ENCODE measurements at regions not wholly inside any gene's neighbourhood (a gene's known extent, or its start where the extent isn't known, plus 50 kb on each side); places are given as distances from the start of the nearest gene placed in this dataset.
"Not testable (repeated sequence)": the region's sequence is repeated elsewhere in the genome, so short reads cannot be mapped to it uniquely, and the experiment has no call there.

DNA sequence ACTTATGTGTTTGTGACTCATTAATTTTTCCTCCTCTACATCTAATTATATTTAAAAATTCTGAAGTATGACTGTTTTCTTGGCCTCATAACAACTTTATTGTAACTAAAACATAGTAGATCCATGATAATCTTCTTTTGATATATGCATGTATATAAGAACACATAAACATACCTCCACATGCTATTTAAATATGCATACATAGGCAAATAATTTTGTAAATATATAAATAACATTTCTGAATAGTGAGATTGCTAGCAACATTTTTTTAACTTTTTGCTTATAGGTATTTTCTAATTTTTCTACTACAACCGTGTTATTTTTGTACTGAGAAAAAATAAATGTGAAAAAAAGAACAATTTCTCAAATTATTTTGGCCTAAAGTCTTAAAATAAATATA is 627.6 kb downstream of the HTR1B start:
- DNase-seq: no peak

DNA sequence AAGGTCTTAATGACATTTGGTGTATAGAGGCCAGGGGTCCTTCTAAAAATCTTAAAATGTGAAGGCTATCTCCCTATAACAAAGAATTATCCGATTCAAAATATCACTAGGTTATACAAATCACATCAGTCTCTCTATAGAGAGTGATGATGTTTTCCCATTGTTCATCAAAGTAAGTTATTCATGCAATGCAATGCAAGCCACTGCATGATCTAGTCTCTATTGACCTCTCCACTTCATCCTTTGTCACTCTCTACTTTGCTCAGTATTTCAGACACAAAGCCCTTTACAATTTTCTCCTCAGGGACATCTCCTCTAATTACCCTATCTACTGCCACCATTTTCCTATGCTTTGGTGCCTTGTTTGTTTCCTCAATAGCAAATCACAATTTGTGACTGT is 628.0 kb downstream of the HTR1B start:
- no peak for DNase-seq

DNA sequence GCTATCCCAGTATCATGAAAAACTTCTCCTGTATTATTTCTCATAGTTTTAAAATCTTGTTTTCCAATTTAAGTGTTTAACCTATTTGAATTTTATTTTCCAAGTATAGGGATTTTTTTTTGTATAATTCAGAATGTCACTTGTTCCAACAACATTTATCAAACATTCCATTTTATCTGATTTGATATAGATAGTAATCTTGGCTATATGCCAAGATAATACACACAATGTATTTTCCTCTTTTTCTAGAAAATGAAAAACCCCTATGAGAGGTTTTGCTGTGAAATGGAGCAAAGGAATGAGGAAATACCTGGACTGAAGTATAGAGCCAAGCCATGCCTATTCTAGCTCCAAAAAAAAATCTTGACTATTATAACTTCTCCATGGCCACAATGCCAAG is 628.9 kb downstream of the HTR1B start:
- no peak for DNase-seq

DNA sequence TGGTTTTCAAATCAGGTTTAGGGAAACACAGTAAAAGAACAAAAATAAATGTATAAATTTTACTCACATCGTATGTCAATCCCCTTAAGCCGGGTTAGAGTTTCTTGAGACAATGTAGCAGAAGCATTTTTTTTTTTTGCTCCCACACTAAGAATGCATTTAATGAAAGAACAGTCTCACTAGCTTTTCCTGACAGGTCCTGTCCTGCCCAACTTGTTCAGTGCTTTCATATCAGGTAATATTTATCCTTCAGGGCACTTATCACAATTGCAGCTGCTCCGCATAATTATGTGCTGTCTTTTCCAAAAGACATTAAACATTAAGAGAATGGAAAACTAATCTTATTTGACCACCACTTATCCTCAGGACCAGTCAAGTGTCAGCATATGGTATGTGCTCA is 632.0 kb downstream of the HTR1B start:
- peak; percentile 2 for DNase-seq

DNA sequence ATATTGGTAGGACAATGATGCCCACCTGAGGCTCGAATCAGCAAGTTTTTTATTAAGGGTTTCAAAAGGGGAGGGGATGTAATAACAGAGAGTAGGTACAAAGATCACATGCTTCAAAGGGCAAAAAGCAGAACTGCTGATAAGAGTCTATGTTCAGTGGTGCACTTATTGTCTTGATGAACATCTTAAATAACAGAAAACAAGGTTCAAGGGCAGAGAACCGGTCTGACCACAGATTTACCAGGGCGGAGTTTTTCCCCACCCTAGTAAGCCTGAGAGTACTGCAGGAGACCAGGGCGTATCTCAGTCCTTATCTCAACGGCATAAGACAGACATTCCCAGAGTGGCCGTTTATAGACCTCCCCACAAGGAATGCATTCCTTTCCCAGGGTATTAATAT is 639.7 kb downstream of the HTR1B start:
- not testable (repeated sequence) for DNase-seq

DNA sequence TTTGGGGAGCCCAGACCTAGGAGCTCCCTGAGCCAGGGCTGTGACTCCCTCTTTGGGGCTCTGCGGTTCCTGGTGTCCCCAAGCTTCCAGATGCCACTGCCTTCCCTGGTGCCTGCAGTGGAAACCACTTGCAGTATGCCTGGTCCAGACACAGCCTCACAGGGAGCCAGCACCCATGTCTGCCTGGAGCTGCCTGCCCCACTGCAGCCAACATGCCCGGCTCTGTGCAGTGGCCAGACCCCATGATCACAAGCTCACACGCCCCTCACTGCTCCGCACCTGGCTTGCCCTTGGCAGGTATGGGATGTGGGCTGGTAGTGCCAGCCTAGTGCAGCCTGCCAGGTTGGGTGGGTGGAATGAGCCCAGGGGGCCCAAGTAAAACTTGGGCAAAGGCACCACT is 644.8 kb downstream of the HTR1B start:
- DNase-seq: no peak

DNA sequence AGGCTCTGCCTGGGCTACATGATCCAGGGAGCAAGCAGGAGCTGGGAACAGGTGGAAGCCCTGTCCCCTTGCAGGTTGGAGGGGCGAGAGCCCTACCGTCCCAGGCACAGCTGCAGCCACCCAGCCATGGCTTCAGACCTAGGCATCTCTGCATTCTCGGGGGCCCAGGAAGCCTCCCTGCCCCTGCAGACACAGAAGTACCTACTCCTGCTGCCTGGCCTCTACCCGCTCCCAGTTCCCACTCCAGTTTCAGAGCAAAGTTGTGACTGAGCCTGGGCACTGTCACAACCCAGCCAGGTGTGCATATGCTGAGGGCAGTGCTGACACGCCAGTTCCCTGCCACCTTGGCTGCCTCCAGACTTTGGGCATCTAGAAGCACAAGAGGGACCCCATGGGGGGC is 645.9 kb downstream of the HTR1B start:
- DNase-seq: no peak

DNA sequence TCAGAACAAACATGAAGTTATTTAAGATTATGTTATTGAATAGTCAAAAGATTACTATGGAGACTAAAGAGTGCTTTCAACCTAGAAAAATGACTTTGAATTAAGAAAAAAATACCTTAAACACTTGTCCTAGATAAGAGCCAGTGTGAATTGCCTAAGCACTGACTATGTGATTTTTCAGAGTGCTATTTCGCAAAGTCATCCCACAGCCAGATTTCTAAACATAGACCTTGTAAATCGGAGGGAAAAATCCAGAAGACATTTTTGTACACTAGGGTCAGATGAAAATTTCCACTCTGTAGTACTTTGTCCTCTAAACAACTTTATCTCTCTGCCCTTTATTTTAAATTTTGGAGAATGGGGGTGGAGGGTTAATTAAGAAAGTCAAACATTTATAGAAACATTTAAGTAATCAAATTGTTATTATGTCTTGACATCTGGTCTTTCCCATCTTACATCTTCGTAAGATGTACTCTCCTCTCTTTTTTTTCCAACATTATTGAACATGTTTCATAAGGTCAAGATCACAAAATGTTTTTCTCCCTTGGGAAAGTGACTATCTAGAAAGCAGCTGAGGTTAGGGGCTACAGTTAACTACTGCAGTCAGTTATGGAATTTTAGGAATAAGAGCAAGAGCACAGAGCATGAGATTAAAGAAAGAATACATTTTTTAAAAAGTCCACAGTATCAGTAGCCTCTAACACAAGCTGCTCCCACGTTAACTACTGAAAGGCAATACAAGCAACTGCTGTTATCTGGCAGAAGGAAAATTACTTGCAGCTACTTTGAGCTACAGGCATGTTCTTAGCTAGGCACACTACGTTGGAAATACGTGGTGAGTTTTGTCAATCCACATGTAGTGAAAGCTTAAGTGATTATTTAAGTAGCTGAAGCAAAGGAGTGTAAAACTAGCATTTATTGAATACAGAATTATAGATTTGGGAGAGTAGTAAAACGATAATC is 648.5 kb downstream of the HTR1B start:
- no peak for DNase-seq

DNA sequence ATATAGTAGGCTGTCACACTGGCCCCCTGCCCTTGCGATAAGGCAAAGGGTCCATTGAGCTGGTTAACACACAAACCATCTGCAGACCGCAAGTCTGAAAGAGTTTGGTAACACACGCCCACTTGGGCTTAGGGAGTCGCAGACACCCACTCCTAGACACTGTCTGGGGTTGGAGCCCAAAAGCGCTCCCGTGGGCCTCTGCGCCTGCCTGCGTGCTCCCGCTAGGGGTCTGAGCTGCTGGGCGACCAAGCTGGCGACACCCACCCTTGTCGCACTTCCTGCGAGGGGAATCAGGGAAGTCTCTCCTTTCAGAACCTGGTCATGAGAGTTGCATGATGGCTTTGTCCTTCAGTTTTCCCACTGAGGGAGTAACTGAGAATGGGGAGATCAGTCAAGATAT is 653.0 kb downstream of the HTR1B start:
- DNase-seq: no peak

DNA sequence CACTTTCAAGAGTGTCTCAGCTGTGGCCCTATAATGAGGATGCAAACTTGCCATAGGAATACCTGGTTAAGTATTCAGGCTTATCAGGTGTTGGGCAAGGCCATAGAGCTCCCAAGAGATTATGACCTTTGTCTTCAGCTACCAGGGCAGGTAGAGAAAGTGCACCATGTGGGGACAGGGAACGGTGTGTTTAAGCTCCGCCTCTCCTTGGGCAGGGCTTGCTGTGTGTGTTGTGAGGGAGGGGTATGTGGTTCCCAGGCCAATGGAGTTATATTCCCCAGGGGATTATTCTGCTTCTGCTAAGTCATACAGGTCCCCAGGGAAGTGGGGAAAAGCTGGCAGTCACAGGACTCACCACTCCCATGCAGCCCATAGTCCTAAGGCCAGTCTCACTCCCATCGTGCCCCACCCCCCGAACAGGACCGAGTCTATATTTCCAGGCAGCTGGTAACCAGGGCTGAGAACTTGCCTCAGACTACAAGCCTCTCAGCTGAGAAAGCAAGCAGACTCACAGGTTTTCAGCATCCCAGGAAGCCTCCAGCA is 660.2 kb downstream of the HTR1B start:
- no peak for DNase-seq

DNA sequence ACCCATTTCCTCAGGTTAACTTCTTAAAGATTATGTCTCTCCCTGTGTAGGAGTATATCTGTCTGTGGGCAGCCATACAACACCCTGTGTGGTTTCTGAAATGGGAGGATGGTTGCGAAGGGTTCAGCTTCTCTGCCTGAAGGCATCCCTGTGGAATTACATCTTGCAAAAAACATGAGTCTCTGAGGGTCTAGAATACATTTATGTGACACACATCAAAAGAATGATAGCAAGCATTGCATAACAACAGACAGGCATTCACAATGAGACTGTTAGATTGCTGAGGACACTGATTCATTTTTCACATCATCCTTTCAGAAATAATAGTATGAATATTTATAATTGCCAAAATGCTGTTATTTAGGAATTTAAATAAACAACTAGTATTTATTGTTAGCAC is 670.9 kb downstream of the HTR1B start:
- no peak for DNase-seq

DNA sequence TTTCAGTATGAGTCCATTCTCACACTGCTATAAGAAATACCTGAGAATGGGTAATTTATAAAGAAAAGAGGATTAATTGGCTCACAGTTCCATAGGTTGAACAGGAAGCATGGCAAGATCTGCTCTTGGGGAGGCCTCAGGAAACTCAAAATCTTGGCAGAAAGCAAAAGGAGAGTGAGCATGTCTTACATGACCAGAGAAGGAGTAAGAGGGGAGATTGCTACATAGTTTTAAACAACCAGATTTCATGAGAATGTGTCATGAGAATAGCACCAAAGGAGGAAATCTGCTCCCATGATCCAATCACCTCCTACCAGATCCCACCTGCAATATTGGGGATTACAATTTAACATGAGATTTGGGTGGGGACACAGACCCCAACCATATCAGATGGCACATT is 672.4 kb downstream of the HTR1B start:
- no peak for DNase-seq

DNA sequence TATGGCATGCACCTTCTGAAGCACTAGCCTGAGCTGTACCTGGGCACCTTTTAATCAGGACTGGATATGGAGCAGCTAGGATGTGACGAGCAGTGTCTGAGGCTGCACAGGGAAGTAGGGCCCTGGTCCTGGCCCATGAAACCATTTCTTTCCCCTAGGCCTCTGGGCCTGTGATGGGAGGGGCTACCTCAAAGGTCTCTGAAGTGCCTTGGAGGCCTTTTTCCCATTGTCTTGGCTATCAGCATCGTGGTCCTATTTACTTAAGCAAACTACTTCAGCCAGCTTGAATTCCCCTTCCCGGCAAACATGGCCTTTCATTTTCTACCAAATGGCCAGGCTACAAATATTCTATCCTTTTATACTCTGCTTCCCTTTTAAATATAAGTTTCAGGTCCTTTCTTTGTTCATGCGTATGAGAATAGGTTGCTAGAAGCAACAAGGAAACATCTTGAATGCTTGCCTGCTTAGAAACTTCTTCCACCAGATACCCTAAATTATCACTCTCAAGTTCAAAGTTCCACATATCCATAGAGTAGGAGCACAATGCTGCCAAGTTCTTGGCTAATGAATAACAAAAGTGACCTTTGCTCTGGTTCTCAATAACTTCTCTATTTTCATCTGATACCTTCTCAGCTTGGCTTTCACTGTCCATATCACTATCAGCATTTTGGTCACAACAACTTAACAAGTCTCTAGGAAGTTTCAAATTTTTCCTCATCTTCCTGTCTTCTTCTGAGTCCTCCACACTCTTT is 673.1 kb downstream of the HTR1B start:
- DNase-seq: no peak

DNA sequence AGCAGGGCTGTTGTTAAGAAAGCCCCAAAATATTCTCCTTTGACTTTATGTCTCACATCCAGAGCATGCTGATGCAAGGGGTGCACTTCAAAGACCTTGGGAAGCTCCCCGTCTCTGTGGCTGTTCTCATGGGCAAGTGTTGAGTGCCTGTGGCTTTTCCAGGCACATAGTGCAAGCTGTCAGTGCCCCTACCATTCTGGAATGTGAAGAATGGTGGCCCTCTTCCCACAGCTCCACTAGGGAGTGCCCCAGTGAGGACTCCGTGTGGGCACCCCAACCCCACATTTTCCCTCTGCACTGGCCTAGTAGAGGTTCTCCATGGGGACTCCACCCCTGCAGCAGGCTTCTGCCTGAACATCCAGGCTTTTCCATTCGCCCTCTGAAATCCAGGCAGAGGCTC is 673.7 kb downstream of the HTR1B start:
- DNase-seq: no peak

DNA sequence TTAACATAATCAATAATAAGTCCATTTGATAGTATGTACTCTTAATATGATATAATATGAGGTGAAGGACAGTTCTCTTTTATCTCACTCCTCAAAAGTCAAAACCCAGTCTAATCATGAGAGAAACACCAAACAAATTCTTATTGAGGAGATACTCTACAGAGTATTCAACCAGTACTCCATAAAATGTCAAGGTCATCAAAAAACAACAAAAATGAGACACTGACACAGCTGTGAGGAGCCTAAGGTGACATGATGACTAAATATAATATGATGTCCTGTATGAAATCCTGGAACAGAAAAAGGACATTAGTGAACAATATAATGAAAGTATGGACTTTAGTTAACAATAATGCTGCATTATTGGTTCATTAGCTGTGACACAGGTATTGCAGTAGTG is 675.1 kb downstream of the HTR1B start:
- no peak for DNase-seq

DNA sequence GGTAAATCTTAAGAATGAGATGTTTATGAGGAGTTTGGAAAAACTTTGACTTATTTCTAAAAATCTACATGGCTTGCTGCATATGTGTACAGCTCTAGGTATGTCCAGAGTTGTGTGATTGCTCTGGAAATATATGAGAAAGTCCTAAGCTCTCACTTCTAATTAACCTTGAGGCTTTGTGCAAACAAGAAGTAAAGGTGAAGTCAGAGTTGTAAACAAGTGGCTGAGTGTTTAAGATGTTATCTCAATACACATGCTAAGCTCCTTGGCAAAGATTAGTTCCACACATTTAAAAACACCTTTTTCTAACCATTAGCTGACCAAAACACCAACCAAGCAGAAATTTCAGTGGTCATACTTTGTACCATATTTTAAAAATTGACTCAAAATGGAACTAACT is 684.2 kb downstream of the HTR1B start:
- DNase-seq: no peak

DNA sequence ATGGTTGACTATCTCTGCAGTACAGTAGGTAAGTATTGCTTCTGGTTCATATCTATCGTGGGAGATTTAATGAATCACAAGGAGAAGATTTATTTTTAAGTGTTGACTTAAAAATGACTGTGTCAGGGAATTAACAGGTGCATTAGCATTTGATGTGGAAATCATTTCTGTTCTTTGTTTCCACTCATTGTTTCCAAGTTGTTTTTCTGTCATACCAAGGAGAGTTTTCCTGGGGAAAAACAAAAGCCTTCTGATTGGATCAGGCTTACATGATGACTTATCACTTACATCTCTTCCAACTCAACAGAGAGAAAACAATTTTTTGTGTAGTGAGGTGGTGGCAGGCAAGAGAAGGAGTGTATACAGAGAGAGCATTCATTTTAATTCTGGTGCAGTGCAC is 686.4 kb downstream of the HTR1B start:
- DNase-seq: no peak

DNA sequence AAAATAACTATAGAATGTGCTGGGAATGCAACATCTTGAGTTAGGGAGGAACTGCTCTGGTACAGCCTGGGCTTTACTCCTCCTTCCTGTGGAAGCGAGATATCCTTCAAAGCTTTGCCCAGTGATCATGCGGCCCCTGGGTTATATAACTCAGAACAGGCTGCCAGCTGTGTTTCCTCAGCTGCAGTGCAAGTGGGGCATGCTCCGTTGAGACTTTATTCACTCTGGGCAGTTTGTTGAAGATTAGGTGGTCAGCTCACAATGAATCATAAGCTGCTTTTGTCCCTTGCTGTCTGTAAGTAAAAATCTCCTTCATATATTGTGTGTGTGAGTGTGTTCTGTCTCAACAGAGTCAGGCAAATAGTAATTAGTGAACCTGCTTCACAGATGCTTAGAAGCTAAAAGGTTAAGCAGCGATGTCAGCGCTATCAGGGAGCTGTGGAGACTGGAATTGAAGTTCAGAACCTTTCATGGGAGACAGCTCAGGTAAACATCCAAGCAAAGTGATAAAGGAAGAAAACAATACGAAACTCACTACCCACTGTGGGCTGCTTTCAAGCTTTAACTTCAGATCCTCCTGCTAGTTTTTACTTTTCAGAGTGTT is 688.4 kb downstream of the HTR1B start:
- peak; percentile 51 for DNase-seq

DNA sequence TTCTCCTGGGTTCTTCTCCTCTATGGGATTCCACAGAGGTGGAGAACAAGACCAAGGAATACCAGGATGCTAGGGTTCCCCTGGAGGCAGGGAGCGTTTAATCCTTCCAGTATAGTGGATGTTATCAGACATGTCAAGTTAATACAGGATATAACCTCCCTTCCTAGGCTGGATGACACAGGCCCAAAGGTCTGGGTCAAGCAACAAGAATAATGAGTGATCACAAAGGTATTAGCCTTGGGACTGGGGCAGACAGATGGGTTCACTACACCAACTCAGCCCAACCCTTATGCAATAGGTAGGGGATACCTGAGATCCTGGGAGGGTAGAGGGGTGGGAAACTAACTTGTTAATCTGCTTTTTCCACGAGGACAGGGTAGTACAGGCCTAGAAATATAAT is 690.3 kb downstream of the HTR1B start:
- no peak for DNase-seq

DNA sequence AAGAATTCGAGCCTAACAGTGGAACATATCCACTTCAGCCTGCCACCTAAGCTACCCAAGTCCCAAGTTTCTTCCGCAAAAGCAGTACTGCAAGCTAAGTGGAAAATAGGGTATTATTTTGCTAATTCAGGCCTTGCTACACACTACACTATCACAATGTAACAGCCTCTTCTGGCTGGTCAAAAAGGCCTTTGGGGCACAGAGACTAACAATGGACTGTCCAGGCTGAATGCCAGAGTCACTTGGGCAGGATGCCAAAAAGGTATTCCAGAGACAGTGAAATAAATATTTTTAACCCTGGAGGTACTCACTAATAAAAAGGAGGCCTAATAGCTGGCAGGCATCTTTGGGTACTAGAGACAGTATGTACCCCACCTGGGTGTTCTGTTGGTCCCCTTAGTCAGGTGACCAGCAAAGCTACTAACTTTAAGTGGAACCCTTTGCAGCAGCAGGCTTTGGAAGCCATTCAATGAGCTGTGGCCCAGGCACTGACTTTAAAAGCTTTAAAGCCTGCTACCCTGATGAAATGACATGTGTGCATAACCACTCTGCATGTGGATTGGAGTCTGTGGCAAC is 692.1 kb downstream of the HTR1B start:
- no peak for DNase-seq

DNA sequence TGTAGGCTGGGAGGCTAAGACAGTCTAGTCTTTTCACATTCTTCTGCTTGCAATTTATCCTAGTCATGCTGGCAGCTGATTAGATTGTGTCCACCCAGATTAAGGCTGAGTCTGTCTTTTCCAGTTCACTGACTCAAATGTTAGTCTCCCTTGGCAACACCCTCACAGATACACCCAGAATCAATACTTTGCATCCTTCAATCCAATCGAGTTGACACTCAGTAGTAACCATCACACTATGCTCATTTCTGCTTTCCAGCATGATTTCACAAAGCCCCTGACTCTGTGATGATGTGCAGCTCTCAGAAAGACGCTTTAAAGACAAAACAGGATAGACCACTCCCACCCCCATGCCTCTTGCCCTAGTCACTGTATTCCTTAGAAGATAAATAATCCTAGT is 693.0 kb downstream of the HTR1B start:
- DNase-seq: no peak

DNA sequence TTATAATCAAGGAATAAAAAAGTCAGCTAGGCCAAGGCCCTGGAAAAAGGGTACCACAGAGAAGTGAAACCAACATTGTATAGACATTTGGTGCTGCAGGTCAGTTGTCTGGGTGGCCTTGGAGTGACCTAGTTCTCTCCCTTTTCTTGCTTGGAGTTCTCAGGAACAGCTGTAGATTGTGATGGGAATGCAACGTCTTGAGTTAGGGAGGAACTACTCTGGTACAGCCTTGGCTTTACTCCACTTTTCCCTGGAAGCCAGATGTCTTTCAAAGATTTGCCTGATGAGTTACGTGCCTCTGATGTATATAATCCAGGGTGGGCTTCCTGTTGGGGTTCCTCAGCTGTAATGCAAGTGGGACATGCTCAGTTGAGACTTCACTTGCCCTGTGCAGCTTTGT is 694.7 kb downstream of the HTR1B start:
- DNase-seq: no peak

DNA sequence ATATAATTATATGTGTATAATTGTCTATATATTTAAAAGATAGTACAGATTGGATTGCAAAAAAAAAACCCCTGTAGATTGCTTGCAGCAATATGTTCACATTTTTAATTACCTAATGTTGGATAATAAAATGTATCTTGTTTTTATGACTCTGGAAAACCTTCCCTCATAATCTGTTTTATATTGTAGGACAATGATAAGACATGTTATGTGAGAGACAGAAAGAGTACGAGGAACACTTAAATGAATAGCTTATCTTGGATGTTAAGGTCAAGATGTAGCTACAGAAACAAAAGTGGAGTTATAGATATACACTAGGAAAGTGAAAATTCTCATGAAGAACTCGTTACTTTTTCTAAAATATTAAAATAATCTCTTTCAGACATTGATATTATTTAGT is 691.6 kb upstream of the IMPG1 start:
- DNase-seq: no peak

All from NCI-H510A treated with DMSO at 0.1 percent for 48 hours (cell line).